ENCODE measurements at regions not wholly inside any gene's neighbourhood (a gene's known extent, or its start where the extent isn't known, plus 50 kb on each side); places are given as distances from the start of the nearest gene placed in this dataset.

DNA sequence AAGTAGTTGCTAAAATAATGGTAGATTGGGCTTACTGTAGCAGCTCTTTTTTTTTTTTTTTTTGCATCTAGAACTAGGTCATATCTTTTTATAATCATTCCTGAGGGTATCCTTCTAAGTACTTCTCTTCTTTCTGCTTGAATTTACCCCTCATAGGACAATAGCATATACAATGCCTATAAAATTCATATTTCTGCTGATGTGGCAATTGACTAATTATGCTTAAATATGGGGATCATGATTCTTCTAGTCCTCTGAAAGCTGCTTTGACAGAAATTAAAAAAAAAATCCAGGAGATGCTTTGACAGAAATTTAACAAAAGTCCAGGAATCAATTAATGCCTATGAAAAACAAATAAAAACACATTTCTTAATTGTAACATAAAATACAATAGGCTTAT is 358.4 kb downstream of the CCDC85A start:
- POLR2A ChIA-PET = no interaction called here

DNA sequence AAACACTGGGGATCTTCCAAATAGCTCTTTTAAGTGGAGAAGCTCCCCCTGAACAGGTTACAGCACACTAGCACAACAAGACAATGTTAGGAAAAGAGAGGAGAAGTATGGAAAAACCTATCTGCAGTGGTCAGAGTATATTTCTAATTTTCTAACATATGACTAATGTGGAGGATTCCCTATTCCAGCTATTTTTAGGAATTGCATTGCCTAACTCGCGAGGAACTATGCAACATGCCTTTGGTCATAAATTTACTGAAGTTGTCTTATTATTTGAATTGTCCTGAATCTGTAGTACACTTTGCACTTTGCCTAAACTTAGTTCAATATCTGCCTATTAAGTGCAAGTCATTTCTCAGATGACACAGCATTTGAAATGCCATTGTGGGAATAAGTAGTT is 381.4 kb downstream of the CCDC85A start:
- no peak overlapping the region for H3K4me3 Mint-ChIP-seq
- no peaks in the 10 kb centered on the region for H3K36me3 Mint-ChIP-seq
- Histone ChIP-seq H3K27me3 (ENCODE audit: insufficient read depth, low read length, poor library complexity, severe bottlenecking) (no peaks in the 10 kb centered on the region), H3K9me3 (ENCODE audit: low read length) (no peaks in the 10 kb centered on the region), H3K4me3 (ENCODE audit: low read length) (no peak overlapping the region), H3K4me1 (ENCODE audit: insufficient read depth, low read length) (no peaks in the 10 kb centered on the region), H3K27ac (ENCODE audit: low read depth, low read length) (no peak overlapping the region), H3K36me3 (ENCODE audit: insufficient read depth, low read length) (no peaks in the 10 kb centered on the region)
- ChIA-PET CTCF (no interaction called here), POLR2A (no interaction called here)
- no peak overlapping the region for H3K27ac Mint-ChIP-seq
- no peaks in the 10 kb centered on the region for H3K27me3 Mint-ChIP-seq
- peaks cover 5 to 25% (median 13%) of the 10 kb centered on the region in 5 donors for H3K9me3 Mint-ChIP-seq
- H3K4me1 Mint-ChIP-seq = no peaks in the 10 kb centered on the region
- no peak for DNase-seq

More for the DNA sequence above, 358.4 kb downstream of the CCDC85A start:
- Histone ChIP-seq H3K36me3 (ENCODE audit: insufficient read depth, low read length) (no peaks in the 10 kb centered on the region), H3K9me3 (ENCODE audit: low read length) (no peaks in the 10 kb centered on the region), H3K27ac (ENCODE audit: low read depth, low read length) (no peak overlapping the region), H3K27me3 (ENCODE audit: insufficient read depth, low read length, poor library complexity, severe bottlenecking) (no peaks in the 10 kb centered on the region), H3K4me1 (ENCODE audit: insufficient read depth, low read length) (no peaks in the 10 kb centered on the region), H3K4me3 (ENCODE audit: low read length) (no peak overlapping the region)
- CTCF ChIA-PET = no interaction called here
- DNase-seq = no peak
- Mint-ChIP-seq H3K4me1 (no peaks in the 10 kb centered on the region), H3K36me3 (no peaks in the 10 kb centered on the region), H3K9me3 (peaks cover 3 to 20% (median 14%) of the 10 kb centered on the region in 5 donors), H3K27ac (no peak overlapping the region), H3K27me3 (no peaks in the 10 kb centered on the region), H3K4me3 (no peak overlapping the region)

DNA sequence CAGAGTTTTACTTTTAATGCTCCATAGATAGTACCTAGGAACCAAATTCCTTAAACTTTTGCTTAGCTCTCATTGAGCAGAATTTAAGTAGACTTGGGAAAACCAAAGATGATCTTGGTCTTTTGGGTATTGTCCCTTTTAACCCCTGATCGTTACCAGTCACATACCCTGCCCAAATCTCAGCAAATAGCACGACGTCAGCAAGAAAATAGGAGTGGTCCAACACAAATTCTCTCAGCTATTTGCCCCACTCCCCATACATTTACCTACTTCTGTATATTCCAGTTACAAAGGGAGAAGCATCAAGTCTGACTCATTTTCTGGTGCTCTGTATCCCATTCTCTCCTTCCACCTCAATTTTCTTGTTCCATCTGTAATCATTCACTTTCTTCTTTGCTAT is 387.3 kb downstream of the CCDC85A start:
- H3K4me1 ChIP-seq (ENCODE audit: insufficient read depth, low read length) = no peaks in the 10 kb centered on the region
- H3K9me3 ChIP-seq (ENCODE audit: low read length) = no peaks in the 10 kb centered on the region
- H3K27ac ChIP-seq (ENCODE audit: low read depth, low read length) = no peak overlapping the region
- H3K36me3 ChIP-seq (ENCODE audit: insufficient read depth, low read length) = no peaks in the 10 kb centered on the region
- Mint-ChIP-seq H3K9me3 (peaks cover 4 to 21% (median 10%) of the 10 kb centered on the region in 5 donors), H3K27me3 (peaks cover 0 to 1% of the 10 kb centered on the region in 2 donors), H3K27ac (no peak overlapping the region), H3K36me3 (no peaks in the 10 kb centered on the region), H3K4me1 (no peaks in the 10 kb centered on the region), H3K4me3 (no peak overlapping the region)
- DNase-seq = no peak
- ChIA-PET POLR2A (no interaction called here), CTCF (no interaction called here)
- H3K4me3 ChIP-seq (ENCODE audit: low read length) = no peak overlapping the region
- H3K27me3 ChIP-seq (ENCODE audit: insufficient read depth, low read length, poor library complexity, severe bottlenecking) = no peaks in the 10 kb centered on the region

DNA sequence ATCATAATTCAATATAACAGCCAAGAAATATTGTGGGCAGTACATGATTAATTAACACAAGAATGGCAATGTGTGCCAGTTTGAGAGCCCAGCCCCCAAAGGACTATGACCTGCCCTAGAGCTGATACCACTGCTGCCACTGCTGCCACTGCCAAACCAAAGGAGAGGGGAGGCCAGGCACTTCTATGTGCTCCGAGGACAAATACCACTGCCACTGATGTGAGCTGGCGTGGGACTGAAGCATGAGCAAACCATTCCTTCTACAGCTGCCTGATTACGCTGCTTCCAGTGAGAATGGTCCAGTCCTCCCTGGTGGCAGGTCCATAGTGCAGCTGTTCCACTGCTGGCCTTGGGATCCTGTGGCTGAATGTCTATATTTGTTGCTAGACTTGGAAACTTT is 392.2 kb downstream of the CCDC85A start:
- peaks cover 0 to 3% of the 10 kb centered on the region in 2 donors for H3K27me3 Mint-ChIP-seq
- ChIA-PET POLR2A (no interaction called here), CTCF (no interaction called here)
- Histone ChIP-seq H3K4me1 (ENCODE audit: insufficient read depth, low read length) (no peaks in the 10 kb centered on the region), H3K27me3 (ENCODE audit: insufficient read depth, low read length, poor library complexity, severe bottlenecking) (no peaks in the 10 kb centered on the region), H3K27ac (ENCODE audit: low read depth, low read length) (no peak overlapping the region), H3K36me3 (ENCODE audit: insufficient read depth, low read length) (no peaks in the 10 kb centered on the region), H3K4me3 (ENCODE audit: low read length) (no peak overlapping the region), H3K9me3 (ENCODE audit: low read length) (no peaks in the 10 kb centered on the region)
- no peak overlapping the region for H3K27ac Mint-ChIP-seq
- H3K36me3 Mint-ChIP-seq = no peaks in the 10 kb centered on the region
- no peak for DNase-seq
- no peak overlapping the region for H3K4me3 Mint-ChIP-seq
- H3K9me3 Mint-ChIP-seq = peaks cover 9 to 31% (median 17%) of the 10 kb centered on the region in 5 donors
- no peaks in the 10 kb centered on the region for H3K4me1 Mint-ChIP-seq

DNA sequence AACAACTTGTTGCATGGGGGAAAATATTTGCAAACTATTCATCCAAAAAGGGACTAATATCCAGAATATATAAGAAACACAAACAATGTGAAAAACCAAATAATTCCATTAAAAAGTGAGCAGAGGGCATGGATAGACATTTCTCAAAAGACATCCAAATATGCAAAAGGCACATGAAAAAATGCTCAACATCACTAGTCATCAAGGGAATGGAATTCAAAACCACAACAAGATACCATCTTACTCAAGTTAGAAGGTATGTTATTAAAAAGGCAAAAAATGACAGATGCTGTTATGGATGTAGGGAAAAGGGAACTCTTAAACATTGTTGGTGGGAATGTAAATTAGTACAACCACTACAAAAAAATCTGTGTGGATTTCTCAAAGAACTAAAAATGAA is 396.5 kb downstream of the CCDC85A start:
- no peak for DNase-seq
- Histone ChIP-seq H3K9me3 (ENCODE audit: low read length) (no peaks in the 10 kb centered on the region), H3K4me1 (ENCODE audit: insufficient read depth, low read length) (no peaks in the 10 kb centered on the region), H3K4me3 (ENCODE audit: low read length) (no peak overlapping the region), H3K36me3 (ENCODE audit: insufficient read depth, low read length) (no peaks in the 10 kb centered on the region), H3K27ac (ENCODE audit: low read depth, low read length) (no peak overlapping the region), H3K27me3 (ENCODE audit: insufficient read depth, low read length, poor library complexity, severe bottlenecking) (no peaks in the 10 kb centered on the region)
- Mint-ChIP-seq H3K9me3 (peaks cover 6 to 26% (median 9%) of the 10 kb centered on the region in 5 donors), H3K4me3 (no peak overlapping the region), H3K27me3 (peaks cover 0 to 2% of the 10 kb centered on the region in 2 donors), H3K4me1 (no peaks in the 10 kb centered on the region), H3K27ac (no peak overlapping the region), H3K36me3 (no peaks in the 10 kb centered on the region)
- ChIA-PET POLR2A (no interaction called here), CTCF (no interaction called here)

DNA sequence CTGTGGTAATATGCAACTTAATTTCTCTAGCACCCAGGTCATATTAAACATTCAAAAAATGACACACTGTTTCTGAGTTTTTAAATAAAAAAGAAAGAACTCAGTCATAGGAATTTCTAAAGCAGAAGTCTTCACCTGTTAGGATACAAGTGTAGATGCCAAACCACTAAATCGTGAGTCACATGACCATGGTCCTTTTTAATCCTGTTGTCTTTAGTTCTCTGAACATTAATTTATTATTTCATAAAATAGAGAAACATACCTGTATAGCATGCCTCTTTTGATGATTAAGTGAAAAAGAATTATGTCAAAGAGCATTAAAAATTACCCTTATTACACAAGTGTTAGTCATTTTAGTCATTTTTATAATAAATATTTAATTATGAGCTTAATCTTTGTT is 398.8 kb downstream of the CCDC85A start:
- CTCF ChIA-PET = no interaction called here
- no peak for DNase-seq
- Mint-ChIP-seq H3K36me3 (no peaks in the 10 kb centered on the region), H3K27me3 (peaks cover 0 to 2% of the 10 kb centered on the region in 2 donors), H3K4me3 (no peak overlapping the region), H3K9me3 (peaks cover 1 to 22% (median 5%) of the 10 kb centered on the region in 5 donors), H3K27ac (no peak overlapping the region), H3K4me1 (no peaks in the 10 kb centered on the region)
- no peaks in the 10 kb centered on the region for H3K4me1 ChIP-seq (ENCODE audit: insufficient read depth, low read length)
- H3K27me3 ChIP-seq (ENCODE audit: insufficient read depth, low read length, poor library complexity, severe bottlenecking) = no peaks in the 10 kb centered on the region
- no peaks in the 10 kb centered on the region for H3K9me3 ChIP-seq (ENCODE audit: low read length)
- H3K4me3 ChIP-seq (ENCODE audit: low read length) = no peak overlapping the region
- POLR2A ChIA-PET = no interaction called here
- no peaks in the 10 kb centered on the region for H3K36me3 ChIP-seq (ENCODE audit: insufficient read depth, low read length)
- no peak overlapping the region for H3K27ac ChIP-seq (ENCODE audit: low read depth, low read length)

DNA sequence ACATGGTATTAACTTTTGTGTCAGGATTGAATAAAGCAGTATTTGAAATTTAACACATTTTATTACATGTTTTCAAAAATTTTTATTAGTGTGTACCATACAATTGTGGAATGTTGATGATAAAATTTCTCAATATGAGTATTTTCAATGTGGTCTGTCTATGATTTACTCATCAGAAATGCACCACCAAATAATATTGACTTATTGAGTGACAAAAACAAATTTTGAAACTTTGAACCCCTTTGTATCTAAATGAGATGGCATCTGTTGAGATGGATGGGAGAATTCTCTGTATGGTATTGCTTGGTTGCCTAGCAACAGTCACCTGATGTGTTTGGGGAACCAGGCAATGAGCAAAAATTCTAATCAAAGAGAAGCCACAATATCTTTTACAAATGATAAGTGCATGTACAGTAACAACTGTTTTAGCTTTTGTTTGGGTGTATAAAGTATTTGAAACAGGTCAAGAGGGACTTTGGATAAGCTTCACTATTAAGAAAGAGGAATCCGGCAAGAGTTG is 400.1 kb downstream of the CCDC85A start:
- H3K4me1 ChIP-seq (ENCODE audit: insufficient read depth, low read length) = no peaks in the 10 kb centered on the region
- Mint-ChIP-seq H3K27me3 (peaks cover 0 to 2% of the 10 kb centered on the region in 2 donors), H3K36me3 (no peaks in the 10 kb centered on the region), H3K27ac (no peak overlapping the region), H3K9me3 (peaks cover 2 to 13% (median 6%) of the 10 kb centered on the region in 5 donors), H3K4me3 (no peak overlapping the region), H3K4me1 (no peaks in the 10 kb centered on the region)
- H3K9me3 ChIP-seq (ENCODE audit: low read length) = no peaks in the 10 kb centered on the region
- H3K36me3 ChIP-seq (ENCODE audit: insufficient read depth, low read length) = no peaks in the 10 kb centered on the region
- DNase-seq = no peak
- H3K27ac ChIP-seq (ENCODE audit: low read depth, low read length) = no peak overlapping the region
- no peaks in the 10 kb centered on the region for H3K27me3 ChIP-seq (ENCODE audit: insufficient read depth, low read length, poor library complexity, severe bottlenecking)
- H3K4me3 ChIP-seq (ENCODE audit: low read length) = no peak overlapping the region
- CTCF ChIA-PET = no interaction called here
- POLR2A ChIA-PET = no interaction called here

DNA sequence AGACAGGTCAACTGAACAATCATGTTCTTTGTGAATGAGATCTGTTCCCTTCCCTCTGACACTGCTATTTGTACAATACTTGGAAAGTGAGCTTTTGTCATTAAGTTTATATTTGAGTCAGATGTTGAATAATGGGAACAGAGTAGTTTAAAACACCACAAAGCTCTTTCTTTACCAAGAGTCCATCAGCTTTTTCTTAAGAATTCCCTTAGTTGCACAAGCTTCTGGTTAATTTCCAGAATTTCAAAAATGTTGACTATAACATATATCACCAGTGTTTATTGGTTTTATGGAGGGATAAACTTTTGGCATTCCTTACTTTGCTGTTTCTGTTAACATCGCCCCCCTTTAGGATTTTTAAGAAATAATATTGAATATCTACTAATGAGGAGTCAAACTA is 403.7 kb downstream of the CCDC85A start:
- Histone ChIP-seq H3K4me1 (ENCODE audit: insufficient read depth, low read length) (no peaks in the 10 kb centered on the region), H3K36me3 (ENCODE audit: insufficient read depth, low read length) (no peaks in the 10 kb centered on the region), H3K27ac (ENCODE audit: low read depth, low read length) (no peak overlapping the region), H3K4me3 (ENCODE audit: low read length) (no peak overlapping the region), H3K9me3 (ENCODE audit: low read length) (no peaks in the 10 kb centered on the region), H3K27me3 (ENCODE audit: insufficient read depth, low read length, poor library complexity, severe bottlenecking) (no peaks in the 10 kb centered on the region)
- no peaks in the 10 kb centered on the region for H3K36me3 Mint-ChIP-seq
- DNase-seq = no peak
- H3K4me1 Mint-ChIP-seq = no peaks in the 10 kb centered on the region
- H3K4me3 Mint-ChIP-seq = no peak overlapping the region
- CTCF ChIA-PET = no interaction called here
- POLR2A ChIA-PET = no interaction called here
- H3K27ac Mint-ChIP-seq = no peak overlapping the region
- H3K9me3 Mint-ChIP-seq = peaks cover 0 to 17% (median 4%) of the 10 kb centered on the region in 5 donors
- H3K27me3 Mint-ChIP-seq = no peaks in the 10 kb centered on the region

DNA sequence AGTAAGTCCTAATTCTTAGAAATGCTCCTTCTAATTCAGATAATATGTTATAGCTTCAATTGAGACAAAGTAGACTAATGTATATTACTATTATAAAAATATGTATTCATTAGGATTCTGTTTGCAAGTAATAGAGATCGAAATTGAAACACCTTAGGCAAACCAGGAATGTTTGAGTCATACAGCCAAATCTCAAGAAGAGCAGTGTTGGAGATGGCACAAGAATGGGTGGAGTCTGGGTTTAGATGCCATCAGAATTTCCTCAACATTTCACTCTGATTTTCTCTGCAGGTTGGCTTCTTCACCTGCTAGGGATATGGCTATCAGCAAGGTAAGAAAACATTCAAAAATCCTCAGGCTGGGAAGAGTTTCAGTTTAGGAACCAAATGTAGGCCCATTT is 405.4 kb downstream of the CCDC85A start:
- Histone ChIP-seq H3K4me3 (ENCODE audit: low read length) (no peak overlapping the region), H3K9me3 (ENCODE audit: low read length) (no peaks in the 10 kb centered on the region), H3K36me3 (ENCODE audit: insufficient read depth, low read length) (no peaks in the 10 kb centered on the region), H3K4me1 (ENCODE audit: insufficient read depth, low read length) (no peaks in the 10 kb centered on the region), H3K27me3 (ENCODE audit: insufficient read depth, low read length, poor library complexity, severe bottlenecking) (no peaks in the 10 kb centered on the region), H3K27ac (ENCODE audit: low read depth, low read length) (no peak overlapping the region)
- H3K36me3 Mint-ChIP-seq = no peaks in the 10 kb centered on the region
- no peaks in the 10 kb centered on the region for H3K4me1 Mint-ChIP-seq
- no peak for DNase-seq
- POLR2A ChIA-PET = no interaction called here
- no peak overlapping the region for H3K27ac Mint-ChIP-seq
- CTCF ChIA-PET = no interaction called here
- no peak overlapping the region for H3K4me3 Mint-ChIP-seq
- H3K9me3 Mint-ChIP-seq = peaks cover 0 to 21% (median 6%) of the 10 kb centered on the region in 5 donors
- H3K27me3 Mint-ChIP-seq = no peaks in the 10 kb centered on the region

All from CD8-positive, alpha-beta memory T cell (primary cell).